ENCODE measurements at regions not wholly inside any gene's neighbourhood (a gene's known extent, or its start where the extent isn't known, plus 50 kb on each side); places are given as distances from the start of the nearest gene placed in this dataset.
"Not testable (repeated sequence)": the region's sequence is repeated elsewhere in the genome, so short reads cannot be mapped to it uniquely, and the experiment has no call there.

DNA sequence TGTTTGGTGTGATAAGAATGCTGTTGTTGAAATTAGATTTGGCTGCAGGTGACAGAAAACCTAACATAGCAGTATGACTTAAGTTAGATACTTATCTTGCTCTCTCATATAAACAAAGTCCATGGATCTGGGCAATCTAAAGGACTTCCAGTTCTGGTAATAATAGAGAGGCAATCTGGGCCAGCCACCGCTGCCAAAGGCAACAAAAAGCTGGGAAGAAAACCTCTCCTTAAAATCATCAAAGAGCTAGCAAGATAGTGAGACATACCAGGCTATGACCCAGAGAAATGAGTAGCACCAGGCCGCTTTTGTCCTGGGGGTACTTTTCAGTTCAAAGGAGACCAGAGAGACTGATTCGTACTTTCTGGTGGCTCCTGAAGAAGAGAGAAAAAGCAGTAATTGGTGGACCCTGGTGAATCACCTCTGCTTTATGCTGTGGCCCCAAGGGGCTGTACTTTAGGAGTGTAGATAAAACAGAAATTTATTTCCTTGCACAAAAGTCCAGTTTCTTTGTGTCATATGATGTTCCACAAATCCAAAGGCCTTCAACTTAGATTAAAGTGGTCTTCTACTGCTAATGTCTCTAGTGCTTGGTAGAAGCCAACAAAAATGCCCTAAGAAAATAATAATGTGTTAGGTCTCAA lies 125.4 kb downstream of the TBX19 start:
- H3K27me3 ChIP-seq (ENCODE audit: control insufficient read depth in 1 of 2, insufficient read depth in 2 of 2, low read length in 2 of 2): no peaks in the 10 kb centered on the region
- no peaks in the 10 kb centered on the region for H3K9me3 ChIP-seq (ENCODE audit: control insufficient read depth in 2 of 2, low read length in 2 of 2)
- no peak overlapping the region for H3K27ac ChIP-seq (ENCODE audit: low read length)
- no peaks in the 10 kb centered on the region for H3K4me1 ChIP-seq (ENCODE audit: control insufficient read depth, insufficient read depth, low read length)
- no peak overlapping the region for H3K9ac ChIP-seq (ENCODE audit: low read length in 2 of 2)
- H3K36me3 ChIP-seq (ENCODE audit: control insufficient read depth in 2 of 2, insufficient read depth in 2 of 2, low read length in 2 of 2): no peaks in the 10 kb centered on the region
- H3K4me3 ChIP-seq (ENCODE audit: low read length in 2 of 2): no peak overlapping the region

DNA sequence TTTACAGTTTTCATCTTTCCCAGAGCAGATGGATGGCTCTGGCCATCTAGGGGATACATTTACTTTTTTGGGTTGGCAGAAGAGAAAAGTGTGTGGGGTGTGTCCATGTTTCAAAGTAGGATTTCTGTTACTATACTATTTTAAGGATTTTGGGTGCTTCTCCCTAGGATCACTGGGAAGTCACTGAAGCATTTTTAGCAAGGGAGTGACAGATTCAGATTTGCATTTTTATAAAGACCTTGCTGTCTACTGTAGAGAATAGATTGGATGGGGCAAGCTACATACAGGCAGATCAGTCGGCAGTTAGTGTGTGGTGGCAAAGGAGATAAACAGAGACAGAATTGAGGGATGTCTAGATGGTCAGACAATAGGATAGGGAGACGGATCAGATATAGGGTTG lies 122.5 kb downstream of the TBX19 start:
- H3K27ac ChIP-seq (ENCODE audit: low read length): no peak overlapping the region
- no peaks in the 10 kb centered on the region for H3K27me3 ChIP-seq (ENCODE audit: control insufficient read depth in 1 of 2, insufficient read depth in 2 of 2, low read length in 2 of 2)
- no peak overlapping the region for H3K4me3 ChIP-seq (ENCODE audit: low read length in 2 of 2)
- no peaks in the 10 kb centered on the region for H3K9me3 ChIP-seq (ENCODE audit: control insufficient read depth in 2 of 2, low read length in 2 of 2)
- H3K36me3 ChIP-seq (ENCODE audit: control insufficient read depth in 2 of 2, insufficient read depth in 2 of 2, low read length in 2 of 2): no peaks in the 10 kb centered on the region
- H3K4me1 ChIP-seq (ENCODE audit: control insufficient read depth, insufficient read depth, low read length): no peaks in the 10 kb centered on the region
- H3K9ac ChIP-seq (ENCODE audit: low read length in 2 of 2): no peak overlapping the region

DNA sequence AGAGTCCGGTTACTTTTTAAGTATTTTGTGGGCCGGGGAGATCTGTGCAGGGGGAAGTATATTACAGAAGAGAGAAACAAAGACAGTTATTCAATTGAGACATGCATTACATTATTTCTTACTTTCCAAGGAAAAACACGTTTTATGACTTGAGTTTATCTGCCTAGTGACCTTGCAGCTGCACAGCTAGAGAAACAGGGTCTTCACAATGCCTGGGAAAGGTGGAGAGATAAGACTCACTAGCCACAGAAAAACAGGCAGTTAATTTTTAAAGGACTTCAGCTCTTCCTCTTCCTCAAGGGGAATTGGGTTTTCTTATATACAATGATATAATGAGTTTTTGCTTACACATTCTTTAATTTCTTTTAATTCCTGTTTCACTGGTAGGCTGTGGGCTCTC lies 121.8 kb downstream of the TBX19 start:
- H3K27me3 ChIP-seq (ENCODE audit: control insufficient read depth in 1 of 2, insufficient read depth in 2 of 2, low read length in 2 of 2); H3K4me3 ChIP-seq (ENCODE audit: low read length in 2 of 2); H3K9ac ChIP-seq (ENCODE audit: low read length in 2 of 2); H3K27ac ChIP-seq (ENCODE audit: low read length); H3K9me3 ChIP-seq (ENCODE audit: control insufficient read depth in 2 of 2, low read length in 2 of 2); H3K36me3 ChIP-seq (ENCODE audit: control insufficient read depth in 2 of 2, insufficient read depth in 2 of 2, low read length in 2 of 2); H3K4me1 ChIP-seq (ENCODE audit: control insufficient read depth, insufficient read depth, low read length): not testable (repeated sequence)

DNA sequence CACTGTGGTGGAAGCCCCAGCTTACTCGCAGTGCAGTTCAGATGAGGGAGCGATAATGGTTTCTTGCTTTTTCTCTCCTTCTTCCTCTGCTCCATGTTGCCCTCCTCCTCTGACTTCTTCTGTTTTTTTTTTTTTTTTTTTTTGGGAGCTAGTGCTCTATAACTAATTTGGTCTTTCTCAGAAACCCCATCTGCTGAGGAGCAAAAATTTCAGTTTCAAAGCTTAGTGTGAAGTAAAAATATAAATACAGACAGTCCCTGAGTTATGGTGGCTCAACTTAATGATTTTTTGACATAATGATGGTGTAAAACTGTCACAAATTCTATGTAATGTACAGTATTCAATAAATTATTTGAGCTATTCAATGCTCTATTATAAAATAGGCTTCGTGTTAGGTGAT lies 120.7 kb downstream of the TBX19 start:
- Histone ChIP-seq H3K9me3 (ENCODE audit: control insufficient read depth in 2 of 2, low read length in 2 of 2) (no peaks in the 10 kb centered on the region), H3K9ac (ENCODE audit: low read length in 2 of 2) (no peak overlapping the region), H3K4me1 (ENCODE audit: control insufficient read depth, insufficient read depth, low read length) (no peaks in the 10 kb centered on the region), H3K27ac (ENCODE audit: low read length) (no peak overlapping the region), H3K27me3 (ENCODE audit: control insufficient read depth in 1 of 2, insufficient read depth in 2 of 2, low read length in 2 of 2) (no peaks in the 10 kb centered on the region), H3K4me3 (ENCODE audit: low read length in 2 of 2) (no peak overlapping the region), H3K36me3 (ENCODE audit: control insufficient read depth in 2 of 2, insufficient read depth in 2 of 2, low read length in 2 of 2) (no peaks in the 10 kb centered on the region)

DNA sequence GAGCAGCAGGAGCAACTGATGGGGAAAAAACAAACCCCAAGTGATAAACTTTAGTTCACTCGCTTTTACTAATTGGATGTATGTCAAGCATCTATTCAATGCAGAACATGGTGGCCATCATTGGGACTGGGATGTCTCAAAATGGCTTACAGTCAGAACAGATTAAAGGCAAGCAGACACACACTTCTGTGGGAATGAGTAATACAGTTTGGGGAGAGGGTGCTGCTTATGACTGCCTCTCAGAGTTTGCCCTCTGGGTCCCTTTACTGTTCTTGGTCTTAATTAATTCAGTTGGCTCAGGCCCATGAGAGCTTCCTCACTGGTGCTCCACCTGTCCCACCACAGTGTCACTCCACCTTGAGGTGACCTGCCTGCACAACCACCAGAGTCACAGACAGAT lies 119.5 kb downstream of the TBX19 start:
- no peaks in the 10 kb centered on the region for H3K27me3 ChIP-seq (ENCODE audit: control insufficient read depth in 1 of 2, insufficient read depth in 2 of 2, low read length in 2 of 2)
- no peaks in the 10 kb centered on the region for H3K9me3 ChIP-seq (ENCODE audit: control insufficient read depth in 2 of 2, low read length in 2 of 2)
- H3K27ac ChIP-seq (ENCODE audit: low read length): no peak overlapping the region
- no peak overlapping the region for H3K4me3 ChIP-seq (ENCODE audit: low read length in 2 of 2)
- H3K4me1 ChIP-seq (ENCODE audit: control insufficient read depth, insufficient read depth, low read length): no peaks in the 10 kb centered on the region
- no peaks in the 10 kb centered on the region for H3K36me3 ChIP-seq (ENCODE audit: control insufficient read depth in 2 of 2, insufficient read depth in 2 of 2, low read length in 2 of 2)
- no peak overlapping the region for H3K9ac ChIP-seq (ENCODE audit: low read length in 2 of 2)

DNA sequence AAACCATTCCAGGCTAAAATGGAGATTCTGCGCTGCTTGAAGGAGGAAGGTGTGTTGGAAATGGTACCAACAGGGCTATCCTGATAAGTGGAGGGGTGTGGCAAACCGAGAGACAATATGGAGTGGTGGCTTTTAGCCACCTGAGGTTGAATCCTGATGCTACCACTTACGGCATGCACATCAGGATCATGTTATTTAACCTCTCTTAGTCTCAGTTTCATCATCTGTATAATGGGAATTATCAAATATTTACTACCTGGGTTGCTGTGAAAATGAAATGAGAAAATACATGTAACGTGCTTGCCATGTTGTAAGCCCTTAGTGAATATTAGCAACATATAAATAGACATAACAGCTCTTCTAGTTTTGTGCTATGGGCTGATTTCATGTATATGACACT lies 117.1 kb downstream of the TBX19 start:
- Histone ChIP-seq H3K9ac (ENCODE audit: low read length in 2 of 2) (no peak overlapping the region), H3K4me3 (ENCODE audit: low read length in 2 of 2) (no peak overlapping the region), H3K4me1 (ENCODE audit: control insufficient read depth, insufficient read depth, low read length) (no peaks in the 10 kb centered on the region), H3K9me3 (ENCODE audit: control insufficient read depth in 2 of 2, low read length in 2 of 2) (no peaks in the 10 kb centered on the region), H3K27ac (ENCODE audit: low read length) (no peak overlapping the region), H3K27me3 (ENCODE audit: control insufficient read depth in 1 of 2, insufficient read depth in 2 of 2, low read length in 2 of 2) (no peaks in the 10 kb centered on the region), H3K36me3 (ENCODE audit: control insufficient read depth in 2 of 2, insufficient read depth in 2 of 2, low read length in 2 of 2) (no peaks in the 10 kb centered on the region)

DNA sequence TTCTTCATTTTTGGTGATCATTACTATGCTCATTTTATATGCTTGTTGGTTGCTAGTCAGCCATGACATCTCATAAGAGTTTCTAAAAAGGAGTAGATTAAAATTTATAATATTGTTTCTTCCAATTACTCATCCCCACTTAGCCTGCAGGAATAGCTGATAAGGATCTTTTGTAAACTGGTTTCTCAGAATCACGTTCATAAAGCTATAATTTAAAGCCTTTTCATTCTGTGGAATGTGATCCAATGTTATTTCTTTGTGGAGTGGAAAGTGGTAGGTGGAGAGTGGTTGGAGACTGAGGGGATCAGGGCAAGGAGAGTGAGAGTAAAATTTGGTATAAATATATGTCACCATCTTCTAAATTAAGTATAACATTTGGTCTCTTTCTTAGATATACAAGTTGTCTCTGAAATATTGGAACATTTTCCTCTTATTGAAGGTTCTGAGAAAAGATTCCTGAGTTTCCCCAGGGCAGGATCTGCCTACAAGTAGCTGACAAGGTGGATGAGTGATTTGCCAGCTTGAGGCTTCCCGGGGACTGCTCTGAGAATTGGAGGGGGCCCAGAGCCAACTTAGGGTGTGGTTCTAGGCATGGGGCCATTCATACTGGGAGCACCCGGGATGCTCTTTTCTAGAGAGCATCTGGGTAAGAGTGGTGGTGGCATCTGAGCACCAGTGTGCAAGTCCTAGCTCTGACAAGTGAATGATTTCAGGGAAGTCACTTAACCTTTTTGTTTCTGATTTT lies 116.4 kb downstream of the TBX19 start:
- Histone ChIP-seq H3K4me3 (ENCODE audit: low read length in 2 of 2) (no peak overlapping the region), H3K27me3 (ENCODE audit: control insufficient read depth in 1 of 2, insufficient read depth in 2 of 2, low read length in 2 of 2) (no peaks in the 10 kb centered on the region)

DNA sequence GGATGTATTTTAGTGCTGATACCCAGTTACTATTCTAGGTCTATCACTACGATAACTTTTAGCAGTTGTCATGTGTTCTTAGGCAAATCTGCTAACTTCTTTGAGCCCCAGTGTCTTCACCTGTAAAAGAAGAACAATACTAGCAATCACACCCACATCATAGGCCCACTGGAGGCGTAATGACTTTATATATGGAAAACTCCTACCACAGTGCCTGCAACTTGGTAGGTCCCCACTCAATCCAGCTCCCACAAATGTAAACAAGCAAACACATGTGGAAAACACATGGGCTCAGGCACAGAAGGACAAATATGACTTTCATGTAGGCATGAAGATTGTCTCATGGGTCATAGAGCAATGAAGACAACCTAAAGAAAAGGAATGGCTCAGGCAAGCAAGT lies 115.8 kb downstream of the TBX19 start:
- Histone ChIP-seq H3K27ac (ENCODE audit: low read length) (no peak overlapping the region), H3K27me3 (ENCODE audit: control insufficient read depth in 1 of 2, insufficient read depth in 2 of 2, low read length in 2 of 2) (no peaks in the 10 kb centered on the region), H3K9me3 (ENCODE audit: control insufficient read depth in 2 of 2, low read length in 2 of 2) (no peaks in the 10 kb centered on the region), H3K4me1 (ENCODE audit: control insufficient read depth, insufficient read depth, low read length) (no peaks in the 10 kb centered on the region), H3K4me3 (ENCODE audit: low read length in 2 of 2) (no peak overlapping the region), H3K9ac (ENCODE audit: low read length in 2 of 2) (no peak overlapping the region), H3K36me3 (ENCODE audit: control insufficient read depth in 2 of 2, insufficient read depth in 2 of 2, low read length in 2 of 2) (no peaks in the 10 kb centered on the region)

More for the DNA sequence above, 116.4 kb downstream of the TBX19 start:
- H3K9me3 ChIP-seq (ENCODE audit: control insufficient read depth in 2 of 2, low read length in 2 of 2): no peaks in the 10 kb centered on the region
- H3K4me1 ChIP-seq (ENCODE audit: control insufficient read depth, insufficient read depth, low read length): no peaks in the 10 kb centered on the region
- no peak overlapping the region for H3K27ac ChIP-seq (ENCODE audit: low read length)
- no peaks in the 10 kb centered on the region for H3K36me3 ChIP-seq (ENCODE audit: control insufficient read depth in 2 of 2, insufficient read depth in 2 of 2, low read length in 2 of 2)
- H3K9ac ChIP-seq (ENCODE audit: low read length in 2 of 2): no peak overlapping the region

DNA sequence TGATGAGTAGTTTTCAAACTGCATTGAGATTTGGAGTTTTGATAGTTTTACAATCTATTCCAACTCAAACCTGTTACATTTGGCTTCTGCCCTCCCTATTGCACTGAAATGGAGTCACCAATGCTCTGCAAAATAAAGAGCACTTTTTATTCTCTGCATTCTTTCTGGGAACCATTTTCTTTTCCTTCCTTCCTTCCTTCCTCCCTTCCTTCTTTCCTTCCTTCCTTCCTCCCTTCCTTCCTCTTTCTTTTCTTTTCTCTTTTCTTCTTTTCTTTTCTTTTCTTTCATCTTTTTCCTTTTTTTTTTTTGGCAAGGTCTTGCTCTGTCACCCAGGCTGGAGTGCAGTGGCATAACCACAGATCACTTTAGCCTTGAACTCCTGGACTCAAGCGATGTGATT lies 114.2 kb downstream of the TBX19 start:
- H3K27ac ChIP-seq (ENCODE audit: low read length): no peak overlapping the region
- H3K4me1 ChIP-seq (ENCODE audit: control insufficient read depth, insufficient read depth, low read length): no peaks in the 10 kb centered on the region
- H3K9me3 ChIP-seq (ENCODE audit: control insufficient read depth in 2 of 2, low read length in 2 of 2): no peaks in the 10 kb centered on the region
- H3K27me3 ChIP-seq (ENCODE audit: control insufficient read depth in 1 of 2, insufficient read depth in 2 of 2, low read length in 2 of 2): no peaks in the 10 kb centered on the region
- no peak overlapping the region for H3K4me3 ChIP-seq (ENCODE audit: low read length in 2 of 2)
- no peaks in the 10 kb centered on the region for H3K36me3 ChIP-seq (ENCODE audit: control insufficient read depth in 2 of 2, insufficient read depth in 2 of 2, low read length in 2 of 2)
- H3K9ac ChIP-seq (ENCODE audit: low read length in 2 of 2): no peak overlapping the region

DNA sequence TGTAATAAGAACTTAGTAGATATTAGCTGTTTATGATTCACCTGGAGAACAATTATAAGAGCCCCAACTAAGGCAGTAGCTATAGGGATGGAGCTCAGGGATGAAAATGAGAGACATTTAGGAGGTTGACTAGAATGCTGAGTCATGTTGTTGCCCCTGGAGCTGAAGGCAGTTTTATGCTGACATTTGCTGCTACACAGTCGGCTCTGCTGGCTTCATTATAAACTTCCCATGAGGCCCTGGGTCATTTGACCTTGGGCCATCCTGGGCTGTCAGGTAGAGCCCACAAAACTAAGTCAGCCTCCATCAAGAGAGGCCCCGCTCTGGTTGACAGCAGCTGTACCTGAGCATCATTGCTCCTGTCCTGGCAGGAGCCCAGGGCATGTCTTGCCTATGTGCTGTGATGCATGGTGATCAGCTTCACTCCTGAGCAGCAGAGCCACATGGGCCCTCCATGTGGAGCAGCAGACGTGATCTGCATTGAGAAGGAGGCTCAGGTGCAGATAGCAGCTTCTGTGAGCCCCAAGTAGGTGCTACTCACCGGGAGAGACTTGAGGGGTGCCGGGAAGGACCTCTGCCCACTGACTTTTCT lies 112.4 kb downstream of the TBX19 start:
- H3K4me3 ChIP-seq (ENCODE audit: low read length in 2 of 2): no peak overlapping the region
- no peak overlapping the region for H3K9ac ChIP-seq (ENCODE audit: low read length in 2 of 2)
- no peaks in the 10 kb centered on the region for H3K27me3 ChIP-seq (ENCODE audit: control insufficient read depth in 1 of 2, insufficient read depth in 2 of 2, low read length in 2 of 2)
- no peak overlapping the region for H3K27ac ChIP-seq (ENCODE audit: low read length)
- H3K36me3 ChIP-seq (ENCODE audit: control insufficient read depth in 2 of 2, insufficient read depth in 2 of 2, low read length in 2 of 2): no peaks in the 10 kb centered on the region
- no peaks in the 10 kb centered on the region for H3K4me1 ChIP-seq (ENCODE audit: control insufficient read depth, insufficient read depth, low read length)
- no peaks in the 10 kb centered on the region for H3K9me3 ChIP-seq (ENCODE audit: control insufficient read depth in 2 of 2, low read length in 2 of 2)

Measured in stomach smooth muscle (tissue), 2 donors.